ENCODE measurements at regions not wholly inside any gene's neighbourhood (a gene's known extent, or its start where the extent isn't known, plus 50 kb on each side); places are given as distances from the start of the nearest gene placed in this dataset.

DNA sequence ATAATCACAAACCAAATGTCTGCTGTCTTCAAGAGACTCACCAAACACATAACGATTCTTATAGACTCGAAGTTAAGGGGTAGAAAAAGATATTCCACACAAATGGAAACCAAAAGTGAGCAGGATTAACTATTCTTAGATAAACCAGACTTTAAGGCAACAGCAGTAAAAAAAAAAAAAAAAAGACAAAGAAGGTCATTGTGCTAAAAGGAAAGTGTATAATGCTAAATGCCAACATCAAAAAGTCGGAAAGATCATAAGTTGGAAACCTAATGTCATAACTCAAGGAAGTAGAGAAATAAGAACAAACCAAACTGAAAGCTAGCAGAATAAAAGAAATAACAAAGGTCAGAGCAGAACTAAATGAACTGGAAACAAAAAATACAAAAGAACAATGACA, 714.6 kb downstream of the SEMA5A start:
- H3K4me1 ChIP-seq (replicated peaks in 1 of 4; ENCODE audit: control insufficient read depth in 3 of 4, insufficient read depth in 4 of 4, low read length in 3 of 4), result no peaks in the 10 kb centered on the region
- no peaks in the 10 kb centered on the region for H3K36me3 ChIP-seq (ENCODE audit: control insufficient read depth in 2 of 4, insufficient read depth in 4 of 4, low read length in 3 of 4)
- H2AFZ ChIP-seq (ENCODE audit: low read length), result no peak overlapping the region
- no peak overlapping the region for H3K9ac ChIP-seq (replicated peaks in 1 of 4; ENCODE audit: extremely low read depth in 1 of 4, low read depth in 3 of 4, low read length in 3 of 4)
- no peaks in the 10 kb centered on the region for H3K23me2 ChIP-seq (ENCODE audit: low read depth, low read length)
- H3K4me2 ChIP-seq (ENCODE audit: insufficient read depth in 1 of 2, low read depth in 2 of 2, low read length in 2 of 2), result no peak overlapping the region
- H2BK20ac ChIP-seq (ENCODE audit: low read length), result no peak overlapping the region
- no peak overlapping the region for H2BK5ac ChIP-seq (ENCODE audit: low read depth, low read length)
- no peak overlapping the region for H3K4me3 ChIP-seq (ENCODE audit: extremely low read depth in 1 of 4, insufficient read depth in 2 of 4, low read depth in 3 of 4, low read length in 4 of 4)
- H4K5ac ChIP-seq (ENCODE audit: insufficient read length, low read depth, low read length), result no peak overlapping the region
- no peaks in the 10 kb centered on the region for H3K27me3 ChIP-seq (replicated peaks in 1 of 4; ENCODE audit: control insufficient read depth in 3 of 4, extremely low read depth in 1 of 4, insufficient read depth in 3 of 4, low read length in 3 of 4)
- no peak for FAIRE-seq
- CTCF ChIA-PET (ENCODE audit: partially characterized antibody), result interaction anchor here (5.1 kb wide), 1 partner anchor 11 kb away, joined by 26 read pairs; no protein-coding TSS in a partner anchor
- H3K4ac ChIP-seq (replicated peaks; ENCODE audit: insufficient read length, low read depth, low read length), result no peak overlapping the region
- WGBS, 2 experiments (ENCODE audit: extremely low coverage in 1 of 2, insufficient coverage in 1 of 2, insufficient read length in 1 of 2, insufficient replicate concordance in 2 of 2, low coverage in 1 of 2, low lambda C conversion rate in 2 of 2, missing lambda C conversion rate in 1 of 2), result 92% methylated on average over 3 of the region's 3 CpGs; no CpG with 5 or more reads in 1 of the 2 experiments
- POLR2A ChIA-PET (ENCODE audit: partially characterized antibody), result no interaction called here
- H3K79me1 ChIP-seq (ENCODE audit: low read depth, low read length), result no peaks in the 10 kb centered on the region
- H2BK120ac ChIP-seq (replicated peaks; ENCODE audit: low read depth, low read length), result no peak overlapping the region
- H3K14ac ChIP-seq (ENCODE audit: insufficient read length), result no peak overlapping the region
- no peak overlapping the region for H2AK5ac ChIP-seq (ENCODE audit: low read depth, low read length)
- H3K56ac ChIP-seq (replicated peaks; ENCODE audit: insufficient read length, low read depth, low read length), result no peak overlapping the region
- H4K8ac ChIP-seq (ENCODE audit: extremely low read depth, insufficient read depth, low read length), result no peak overlapping the region
- H3K27ac ChIP-seq (ENCODE audit: low read depth, low read length), result no peak overlapping the region
- H3K9me3 ChIP-seq (ENCODE audit: insufficient read depth in 2 of 2, low read depth in 1 of 2, low read length in 1 of 2), result no peaks in the 10 kb centered on the region
- no peak overlapping the region for H3K18ac ChIP-seq (ENCODE audit: extremely low read depth, low read length)
- peaks cover 0 to 1% of the 10 kb centered on the region in 2 experiments for H4K20me1 ChIP-seq (replicated peaks in 1 of 2; ENCODE audit: control insufficient read depth in 1 of 2, insufficient read depth in 2 of 2, low read length in 2 of 2)
- no peak overlapping the region for H4K91ac ChIP-seq (replicated peaks; ENCODE audit: insufficient read length, low read length)
- H2BK12ac ChIP-seq (ENCODE audit: low read depth, low read length), result no peak overlapping the region
- H2BK15ac ChIP-seq (ENCODE audit: low read length), result no peak overlapping the region
- no peaks in the 10 kb centered on the region for H3K79me2 ChIP-seq (ENCODE audit: control insufficient read depth in 1 of 2, insufficient read depth in 2 of 2, low read length in 2 of 2)
- H3K23ac ChIP-seq (ENCODE audit: insufficient read length), result no peak overlapping the region
- DNase-seq (ENCODE audit: low read depth in 1 of 2, low spot score in 2 of 2), result no peak
- TF ChIP-seq SP4 (IDR thresholded peaks at IDR 0.05; ENCODE audit: low read length) (no peak), YY1 (IDR thresholded peaks at IDR 0.05; ENCODE audit: low read depth, low read length) (no peak), NANOG (IDR thresholded peaks at IDR 0.05; ENCODE audit: insufficient read depth, low read depth, low read length, poor library complexity, severe bottlenecking) (no peak), SUZ12 (IDR thresholded peaks at IDR 0.05; ENCODE audit: low read length) (no peak), MAFK (IDR thresholded peaks at IDR 0.05; ENCODE audit: low read depth, low read length) (no peak), SP2 (IDR thresholded peaks at IDR 0.05; ENCODE audit: low read length) (no peak), CREB1 (IDR thresholded peaks at IDR 0.05) (no peak), ASH2L (IDR thresholded peaks at IDR 0.05; ENCODE audit: low read length) (no peak), CHD1 (IDR thresholded peaks at IDR 0.05; ENCODE audit: low read depth, low read length) (no peak)
- TF ChIP-seq, protein P1, sequence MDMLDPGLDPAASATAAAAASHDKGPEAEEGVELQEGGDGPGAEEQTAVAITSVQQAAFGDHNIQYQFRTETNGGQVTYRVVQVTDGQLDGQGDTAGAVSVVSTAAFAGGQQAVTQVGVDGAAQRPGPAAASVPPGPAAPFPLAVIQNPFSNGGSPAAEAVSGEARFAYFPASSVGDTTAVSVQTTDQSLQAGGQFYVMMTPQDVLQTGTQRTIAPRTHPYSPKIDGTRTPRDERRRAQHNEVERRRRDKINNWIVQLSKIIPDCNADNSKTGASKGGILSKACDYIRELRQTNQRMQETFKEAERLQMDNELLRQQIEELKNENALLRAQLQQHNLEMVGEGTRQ (IDR thresholded peaks at IDR 0.05; ENCODE audit: low read length), result no peak
- TF ChIP-seq, protein P2, sequence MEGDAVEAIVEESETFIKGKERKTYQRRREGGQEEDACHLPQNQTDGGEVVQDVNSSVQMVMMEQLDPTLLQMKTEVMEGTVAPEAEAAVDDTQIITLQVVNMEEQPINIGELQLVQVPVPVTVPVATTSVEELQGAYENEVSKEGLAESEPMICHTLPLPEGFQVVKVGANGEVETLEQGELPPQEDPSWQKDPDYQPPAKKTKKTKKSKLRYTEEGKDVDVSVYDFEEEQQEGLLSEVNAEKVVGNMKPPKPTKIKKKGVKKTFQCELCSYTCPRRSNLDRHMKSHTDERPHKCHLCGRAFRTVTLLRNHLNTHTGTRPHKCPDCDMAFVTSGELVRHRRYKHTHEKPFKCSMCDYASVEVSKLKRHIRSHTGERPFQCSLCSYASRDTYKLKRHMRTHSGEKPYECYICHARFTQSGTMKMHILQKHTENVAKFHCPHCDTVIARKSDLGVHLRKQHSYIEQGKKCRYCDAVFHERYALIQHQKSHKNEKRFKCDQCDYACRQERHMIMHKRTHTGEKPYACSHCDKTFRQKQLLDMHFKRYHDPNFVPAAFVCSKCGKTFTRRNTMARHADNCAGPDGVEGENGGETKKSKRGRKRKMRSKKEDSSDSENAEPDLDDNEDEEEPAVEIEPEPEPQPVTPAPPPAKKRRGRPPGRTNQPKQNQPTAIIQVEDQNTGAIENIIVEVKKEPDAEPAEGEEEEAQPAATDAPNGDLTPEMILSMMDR (IDR thresholded peaks at IDR 0.05; ENCODE audit: control extremely low read depth in 1 of 3, insufficient read depth in 1 of 3, low read depth in 1 of 3, low read length in 3 of 3), result no peak
- TF ChIP-seq, protein P3, sequence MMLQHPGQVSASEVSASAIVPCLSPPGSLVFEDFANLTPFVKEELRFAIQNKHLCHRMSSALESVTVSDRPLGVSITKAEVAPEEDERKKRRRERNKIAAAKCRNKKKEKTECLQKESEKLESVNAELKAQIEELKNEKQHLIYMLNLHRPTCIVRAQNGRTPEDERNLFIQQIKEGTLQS (IDR thresholded peaks at IDR 0.05; ENCODE audit: insufficient read depth, low read depth, low read length), result no peak

All from H1 (cell line).